Upper lobe of left lung (tissue), 6 donors: ENCODE measurements at regions not wholly inside any gene's neighbourhood (a gene's known extent, or its start where the extent isn't known, plus 50 kb on each side); places are given as distances from the start of the nearest gene placed in this dataset.

Source experiments
- ATAC-seq, 2 donors: fragments of 200-7000 bp; cut with Tn5 transposase; one replicate each; pipeline ENCODE4 v1.9.1; 2022; ENCODE audit warnings: mild to moderate bottlenecking in 2 of 2, moderate library complexity in 2 of 2; ENCODE audit not compliant: low FRiP score in 2 of 2
- DNase-seq, 2 donors: peaks; one replicate each; pipeline ENCODE4 v3.0.0-alpha.2; 2019 to 2020
- H3K27ac ChIP-seq, 4 donors: fragments of 200-600 bp; sonication (generic); one replicate each; pipeline ENCODE4 v1.5.1; 2016 to 2019
- H3K27me3 ChIP-seq, 4 donors: fragments of 200-600 bp; sonication (generic); one replicate each; pipeline ENCODE4 v1.5.1; 2017 to 2019
- H3K36me3 ChIP-seq, 4 donors: fragments of 200-600 bp; sonication (generic); one replicate each; pipeline ENCODE4 v1.5.1; 2016 to 2019
- H3K4me1 ChIP-seq, 4 donors: fragments of 200-600 bp; sonication (generic); one replicate each; pipeline ENCODE4 v1.5.1; 2018 to 2019
- H3K4me3 ChIP-seq, 4 donors: fragments of 200-600 bp; sonication (generic); one replicate each; pipeline ENCODE4 v1.5.1; 2017 to 2019; ENCODE audit warnings: mild to moderate bottlenecking in 2 of 4, moderate library complexity in 1 of 4
- H3K9me3 ChIP-seq, 4 donors: fragments of 200-600 bp; sonication (generic); one replicate each; pipeline ENCODE4 v1.5.1; 2018 to 2019
- CTCF ChIP-seq, 6 experiments: fragments of 450-650 bp in 4 of 6; fragments of 200-600 bp in 2 of 6; sonication (generic) in 2 of 6; IDR thresholded peaks; one replicate each; pipeline ENCODE4 v1.5.1; 2016 to 2019; ENCODE audit warnings: antibody characterized with exemption in 6 of 6
- EP300 ChIP-seq, 4 donors: sonication (generic); formaldehyde crosslinking; IDR thresholded peaks; one replicate each; pipeline ENCODE4 v1.5.1; 2017; ENCODE audit warnings: antibody characterized with exemption in 4 of 4, control low read depth in 2 of 4
- POLR2A ChIP-seq, 4 donors: fragments of 450-650 bp; IDR thresholded peaks; one replicate each; pipeline ENCODE4 v1.5.1; 2016 to 2017; ENCODE audit warnings: antibody characterized with exemption in 4 of 4, mild to moderate bottlenecking in 2 of 4
- POLR2AphosphoS5 ChIP-seq, 2 donors: sonication (generic); formaldehyde crosslinking; IDR thresholded peaks; one replicate each; pipeline ENCODE4 v1.5.1; 2017; ENCODE audit warnings: antibody characterized with exemption in 2 of 2
- WGBS, 2 donors: methylation state at CpG; one replicate each; pipeline ENCODE4 v1.1.5; 2017 to 2018; 5-methylcytosine and 5-hydroxymethylcytosine counted together
- donor health status: DM: no; HTN: no; CAD: no; lungs with moderate emphysema.
- donor health status: DM: no; HTN: yes; CAD: no; lungs with severe emphysema.

DNA sequence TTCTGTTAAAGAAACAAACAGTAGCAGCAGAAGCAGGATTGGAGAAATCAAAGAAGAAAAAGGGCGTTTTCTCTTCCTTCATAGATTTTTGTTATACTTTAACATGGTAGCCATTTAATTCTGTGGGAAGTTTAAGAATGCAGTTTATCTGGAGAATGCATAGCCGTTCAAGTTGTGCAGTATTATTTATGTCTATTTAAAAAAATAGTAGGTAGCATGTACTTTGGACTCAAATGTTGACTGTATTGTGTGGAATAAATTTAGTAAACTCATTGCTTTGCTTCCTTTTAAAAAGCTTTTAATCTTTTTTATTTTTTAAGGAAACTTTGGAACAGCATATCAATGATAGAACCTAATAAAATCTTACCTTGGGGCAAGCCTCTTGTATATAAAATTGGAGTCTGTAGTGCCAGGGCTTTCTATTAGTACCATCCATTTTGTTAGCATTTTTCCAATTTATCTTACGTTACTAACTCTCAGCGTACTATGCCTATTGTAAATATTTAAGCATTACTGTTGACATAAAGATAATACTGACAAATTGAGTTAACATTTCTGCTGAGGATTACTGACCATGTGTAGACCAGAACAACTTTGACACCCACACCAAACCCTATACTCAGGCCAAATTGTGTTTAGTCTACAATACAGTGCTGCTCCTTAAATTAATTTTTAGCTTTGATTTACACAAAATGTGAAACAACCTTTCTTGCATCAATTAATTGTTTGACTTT lies 291.1 kb downstream of the NNT start:
- H3K4me1 ChIP-seq = no peaks in the 10 kb centered on the region
- WGBS, 2 donors = 53 to 71% methylated on average over 4 of the region's 4 CpGs
- H3K9me3 ChIP-seq = no peaks in the 10 kb centered on the region
- no peak overlapping the region for H3K4me3 ChIP-seq
- no peak overlapping the region for H3K27ac ChIP-seq
- no peaks in the 10 kb centered on the region for H3K36me3 ChIP-seq
- ATAC-seq (no peak), DNase-seq (no peak)
- TF ChIP-seq CTCF (IDR thresholded peaks at IDR 0.05) (no peak), POLR2AphosphoS5 (IDR thresholded peaks at IDR 0.05) (no peak), EP300 (IDR thresholded peaks at IDR 0.05) (no peak), POLR2A (IDR thresholded peaks at IDR 0.05) (no peak)
- no peaks in the 10 kb centered on the region for H3K27me3 ChIP-seq

DNA sequence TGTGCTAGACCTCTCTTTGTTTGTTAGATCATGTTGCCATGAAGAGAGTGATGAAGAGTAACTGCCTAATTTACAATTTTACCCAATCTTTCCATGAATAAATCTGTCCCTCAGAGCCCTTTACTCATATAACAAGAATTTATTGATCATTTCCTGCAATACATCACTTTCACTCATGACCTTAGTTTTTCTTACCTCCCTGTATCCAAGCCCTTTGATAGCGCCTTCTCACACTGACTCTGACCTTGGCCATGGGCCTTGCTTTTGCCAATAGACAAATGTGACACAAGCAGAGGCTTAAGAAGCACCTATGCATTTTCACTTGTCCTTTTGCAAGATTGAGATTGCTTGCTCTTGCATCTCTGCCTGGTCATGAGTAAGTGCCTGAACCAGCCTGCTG lies 288.1 kb downstream of the NNT start:
- DNase-seq (no peak), ATAC-seq (no peak)
- 33 to 86% methylated on average over 1 of the region's 1 CpG for WGBS, 2 donors
- no peak for TF ChIP-seq POLR2A (IDR thresholded peaks at IDR 0.05)
- no peak for TF ChIP-seq EP300 (IDR thresholded peaks at IDR 0.05)
- no peak for TF ChIP-seq CTCF (IDR thresholded peaks at IDR 0.05)
- no peak for TF ChIP-seq POLR2AphosphoS5 (IDR thresholded peaks at IDR 0.05)
- Histone ChIP-seq H3K4me3 (no peak overlapping the region), H3K4me1 (no peaks in the 10 kb centered on the region), H3K27ac (no peak overlapping the region), H3K27me3 (no peaks in the 10 kb centered on the region), H3K36me3 (no peaks in the 10 kb centered on the region), H3K9me3 (no peaks in the 10 kb centered on the region)

GRCh38 chr5:43889233-43889632 lies 286.3 kb downstream of the NNT start:
- H3K9me3 ChIP-seq = no peaks in the 10 kb centered on the region
- H3K4me1 ChIP-seq = no peaks in the 10 kb centered on the region
- no peaks in the 10 kb centered on the region for H3K27me3 ChIP-seq
- no peak for DNase-seq
- WGBS, 2 donors = 58 to 64% methylated on average over 1 of the region's 1 CpG
- no peaks in the 10 kb centered on the region for H3K36me3 ChIP-seq
- no peak overlapping the region for H3K4me3 ChIP-seq
- H3K27ac ChIP-seq = no peak overlapping the region
- TF ChIP-seq EP300 (IDR thresholded peaks at IDR 0.05) (no peak), POLR2AphosphoS5 (IDR thresholded peaks at IDR 0.05) (no peak), CTCF (IDR thresholded peaks at IDR 0.05) (no peak), POLR2A (IDR thresholded peaks at IDR 0.05) (no peak)
- no peak for ATAC-seq

- H3K36me3 ChIP-seq = no peaks in the 10 kb centered on the region
- H3K4me3 ChIP-seq = no peak overlapping the region
- no peak for ATAC-seq
- no peak overlapping the region for H3K27ac ChIP-seq
- TF ChIP-seq EP300 (IDR thresholded peaks at IDR 0.05) = no peak
- no peak for TF ChIP-seq POLR2A (IDR thresholded peaks at IDR 0.05)
- no peak for TF ChIP-seq POLR2AphosphoS5 (IDR thresholded peaks at IDR 0.05)
- TF ChIP-seq CTCF (IDR thresholded peaks at IDR 0.05) = no peak
- no peaks in the 10 kb centered on the region for H3K9me3 ChIP-seq
- WGBS, 2 donors = 78 to 79% methylated on average over 1 of the region's 1 CpG
- H3K27me3 ChIP-seq = no peaks in the 10 kb centered on the region
- no peak for DNase-seq
- H3K4me1 ChIP-seq = no peaks in the 10 kb centered on the region
Measured at GRCh38 chr5:43875741-43876140, 272.8 kb downstream of the NNT start.

DNA sequence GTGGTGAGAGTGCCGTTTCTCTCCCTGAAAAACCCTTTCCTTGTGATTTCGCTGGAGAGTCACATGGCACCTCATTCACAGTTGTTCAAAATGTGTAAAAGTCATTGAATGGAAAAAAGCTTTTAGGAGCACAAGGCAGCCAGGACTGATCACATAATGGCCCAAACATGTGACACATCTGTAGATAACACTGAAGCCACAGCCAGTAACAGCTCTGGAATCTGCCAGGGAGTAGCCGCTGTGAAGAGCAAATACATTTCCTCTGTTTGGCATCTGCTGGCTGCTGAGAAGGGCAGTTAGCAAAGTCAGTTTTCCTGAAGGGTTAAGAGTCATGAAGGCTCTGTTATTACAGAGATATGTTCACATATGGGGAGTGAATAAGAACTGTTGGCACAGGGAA lies 271.8 kb downstream of the NNT start:
- DNase-seq (no peak), ATAC-seq (peak in 1 of 2 donors; percentile 53)
- Histone ChIP-seq H3K9me3 (no peaks in the 10 kb centered on the region), H3K4me1 (no peaks in the 10 kb centered on the region), H3K36me3 (no peaks in the 10 kb centered on the region), H3K27ac (no peak overlapping the region), H3K4me3 (no peak overlapping the region), H3K27me3 (no peaks in the 10 kb centered on the region)
- TF ChIP-seq CTCF (IDR thresholded peaks at IDR 0.05) (no peak), EP300 (IDR thresholded peaks at IDR 0.05) (no peak), POLR2AphosphoS5 (IDR thresholded peaks at IDR 0.05) (no peak), POLR2A (IDR thresholded peaks at IDR 0.05) (no peak)
- WGBS, 2 donors = 33 to 35% methylated on average over 3 of the region's 3 CpGs
